UCSD-AML1 (cell line): ENCODE measurements at regions not wholly inside any gene's neighbourhood (a gene's known extent, or its start where the extent isn't known, plus 50 kb on each side); places are given as distances from the start of the nearest gene placed in this dataset.
A peak's percentile ranks its signal among the peaks of the same experiment; 100 is the strongest.
"Not testable (repeated sequence)": the region's sequence is repeated elsewhere in the genome, so short reads cannot be mapped to it uniquely, and the experiment has no call there.

ENCODE experiments used
- DNase-seq: peaks from one replicate; lab custom pipeline; 2025; ENCODE audit not compliant: unreplicated experiment; lab: John Stamatoyannopoulos, UW

DNA sequence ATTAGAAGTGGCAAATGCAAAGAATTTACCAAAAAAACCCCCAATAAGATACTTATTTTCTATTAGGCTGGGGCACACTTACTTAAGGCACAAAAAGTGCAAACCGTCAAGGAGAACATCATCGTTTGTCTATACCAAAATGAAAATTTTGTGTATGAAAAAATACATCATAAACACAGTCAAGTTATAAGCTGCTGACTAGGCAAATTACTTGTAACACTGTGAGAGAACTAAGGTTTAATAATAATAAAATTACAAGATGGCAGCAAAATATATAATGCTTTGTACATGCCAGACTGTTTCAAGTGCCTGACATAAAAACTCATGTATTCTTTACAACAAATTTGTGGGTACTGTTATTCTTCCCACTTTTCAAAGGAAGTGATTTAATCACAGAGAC lies 297.2 kb upstream of the CRBN start:
- DNase-seq, result no peak

DNA sequence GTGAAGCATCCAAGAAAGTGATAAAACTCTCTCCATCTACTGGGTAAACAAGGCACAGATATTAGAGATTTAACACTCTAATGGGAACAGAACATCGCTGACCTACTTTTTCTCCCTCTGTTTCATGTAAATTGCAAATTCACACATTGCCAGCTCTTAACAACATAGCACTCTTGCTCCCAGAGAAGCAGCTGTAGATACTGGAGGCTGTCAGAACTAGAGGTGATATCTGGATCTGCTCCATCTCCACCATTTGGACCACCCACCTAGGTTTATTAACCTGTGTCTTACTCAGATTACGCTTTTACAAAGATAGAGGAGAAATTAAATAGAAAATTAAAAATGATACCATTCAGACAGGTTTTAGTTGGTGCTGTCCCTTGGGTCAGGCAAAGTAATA lies 289.1 kb upstream of the CRBN start:
- no peak for DNase-seq

DNA sequence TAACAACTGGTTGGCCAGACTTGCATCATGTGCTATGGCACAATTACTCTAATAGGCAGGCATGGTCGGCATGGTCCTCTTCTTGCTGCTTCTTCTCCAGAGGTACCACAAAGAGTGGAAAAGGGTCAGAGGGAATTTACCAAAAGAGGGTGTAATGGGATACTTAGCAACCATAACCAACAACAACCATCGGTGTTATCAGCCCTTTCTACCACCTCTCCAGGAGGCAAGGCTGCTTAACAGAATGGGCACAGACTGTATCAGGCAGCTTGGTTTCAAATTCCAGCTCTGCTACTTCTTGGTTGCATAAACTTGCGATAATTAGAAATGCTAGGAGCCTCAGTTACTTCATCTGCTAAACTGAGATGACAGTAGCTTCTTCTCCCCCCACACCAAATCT lies 284.6 kb upstream of the CRBN start:
- DNase-seq, result no peak

DNA sequence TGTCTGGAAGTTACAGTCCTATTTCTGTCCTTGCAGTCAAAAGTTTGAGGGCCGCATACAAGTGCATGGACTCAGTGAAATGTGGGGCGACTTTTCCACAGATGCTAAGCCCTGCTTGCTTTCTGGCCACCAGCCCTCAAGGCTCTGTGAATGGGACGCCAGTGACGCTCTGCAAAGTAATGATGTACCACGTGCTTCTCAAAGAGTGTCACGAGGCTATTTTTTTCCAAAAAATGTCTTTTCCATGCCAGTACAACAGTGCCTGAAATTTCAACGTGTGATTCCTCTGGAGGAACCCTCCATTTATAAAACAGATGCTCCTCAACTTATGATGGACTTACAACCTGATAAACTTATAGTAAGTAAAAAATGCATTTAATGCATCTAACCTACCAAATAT lies 281.8 kb upstream of the CRBN start:
- no peak for DNase-seq

DNA sequence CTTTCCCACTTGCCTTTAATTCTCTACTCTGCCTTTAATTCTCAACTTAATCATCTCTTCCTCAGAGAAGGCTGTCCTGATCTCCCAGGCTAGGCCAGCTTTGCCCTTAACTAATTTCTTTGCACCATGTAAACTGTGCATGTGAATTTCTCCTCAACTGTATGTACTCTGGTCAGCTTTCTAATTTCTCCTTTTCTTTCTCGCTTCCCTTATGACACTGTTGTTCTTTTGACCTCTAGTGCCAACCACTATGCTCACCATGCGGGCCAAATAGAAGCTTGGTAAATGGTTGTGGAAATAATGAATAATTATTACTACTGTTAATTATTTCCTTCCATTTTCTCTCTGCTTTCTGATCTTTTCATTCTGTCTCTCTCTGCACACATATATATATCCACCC lies 269.0 kb upstream of the CRBN start:
- no peak for DNase-seq

DNA sequence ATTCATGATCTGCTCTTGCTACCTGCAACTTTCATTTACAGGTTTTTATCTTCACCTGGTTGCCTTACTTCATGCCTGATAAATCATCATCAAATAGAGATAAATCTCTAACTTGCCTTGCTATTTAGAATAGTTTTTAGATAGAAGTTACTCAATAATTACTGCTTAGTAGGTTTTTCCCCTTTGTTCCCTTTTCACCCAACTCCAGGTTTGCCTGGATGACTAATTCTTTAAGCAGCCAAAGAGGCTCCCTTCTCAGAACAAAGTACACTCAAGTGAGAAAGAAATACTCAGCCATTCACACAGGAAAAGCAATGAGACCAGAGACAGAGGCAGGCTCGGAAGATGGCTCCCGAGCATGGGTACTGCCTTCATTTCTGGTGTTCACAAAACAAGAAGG lies 268.1 kb upstream of the CRBN start:
- DNase-seq, result no peak

DNA sequence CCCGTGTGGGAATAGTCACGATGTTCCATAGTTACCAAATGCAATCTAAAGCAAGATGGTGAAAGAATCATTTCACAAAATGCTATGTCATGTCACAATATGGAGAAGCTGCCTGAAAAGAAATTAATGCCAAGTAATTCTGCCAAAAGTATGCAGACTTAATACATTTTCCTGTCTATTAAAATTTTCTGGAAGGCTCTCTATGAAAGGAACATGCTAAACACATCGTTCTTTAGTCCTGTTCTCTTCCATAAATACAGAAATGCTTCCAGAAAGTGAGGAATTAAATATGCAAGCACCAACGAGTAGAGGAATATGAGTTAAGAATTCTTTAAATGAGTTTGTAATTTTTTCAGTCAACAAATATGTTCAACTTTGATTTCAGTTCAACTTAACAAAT lies 266.8 kb upstream of the CRBN start:
- DNase-seq, result no peak

DNA sequence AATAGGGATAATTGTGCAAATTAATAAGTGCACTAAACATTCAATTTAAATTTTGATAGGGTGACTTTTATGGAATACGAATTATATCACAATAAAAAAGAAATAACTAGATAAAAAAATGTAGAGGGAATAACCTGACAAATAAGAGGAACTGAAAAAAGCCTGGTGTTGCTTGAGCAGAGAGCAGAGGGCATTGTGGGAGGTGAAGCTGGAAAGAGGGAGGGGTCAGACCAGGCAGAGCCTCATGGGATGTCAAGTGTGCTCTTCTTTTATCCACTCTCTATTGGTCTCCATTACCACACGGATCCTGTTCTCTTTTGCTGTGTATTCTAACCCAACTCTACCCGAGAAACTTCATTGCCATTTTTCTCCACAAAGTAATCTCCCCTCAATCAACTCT lies 264.0 kb upstream of the CRBN start:
- DNase-seq, result no peak

DNA sequence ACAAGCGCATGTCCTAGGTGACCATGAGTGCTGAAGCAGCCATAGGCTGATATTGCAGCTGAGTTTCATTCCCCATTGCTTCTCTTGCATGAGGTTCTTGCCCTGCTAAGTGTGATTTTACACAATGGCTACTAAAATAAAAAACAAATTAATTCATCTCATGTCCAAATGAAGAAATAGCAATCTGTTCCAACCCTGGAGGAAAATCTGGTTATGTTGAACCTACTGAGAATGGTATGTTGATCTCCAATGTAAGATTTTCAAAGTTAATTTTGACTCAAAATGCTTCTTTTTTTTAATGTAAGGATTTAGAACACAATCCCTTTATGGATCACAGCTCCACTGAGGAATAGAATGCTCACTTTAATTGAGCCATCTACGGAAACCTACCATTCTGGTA lies 254.2 kb upstream of the CRBN start:
- DNase-seq, result no peak

DNA sequence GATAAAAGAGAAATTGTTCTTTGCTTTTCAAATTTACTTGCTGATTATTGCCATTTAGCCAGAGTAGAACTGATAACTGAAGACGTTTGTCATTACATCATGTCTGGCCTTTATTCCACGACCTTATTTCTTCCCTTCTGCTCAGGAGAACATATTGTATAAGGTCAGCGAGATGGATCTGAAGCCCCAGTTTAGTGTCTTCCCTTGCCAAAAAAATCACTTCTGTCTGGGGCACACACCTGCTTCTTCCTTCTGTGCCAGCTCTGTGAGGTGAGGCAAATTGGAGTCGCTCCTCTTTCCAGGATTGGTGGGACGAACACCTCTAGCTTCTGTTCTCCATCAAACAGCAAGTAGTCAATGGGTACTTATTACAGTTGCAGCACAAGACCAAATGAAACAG lies 250.3 kb upstream of the CRBN start:
- no peak for DNase-seq

DNA sequence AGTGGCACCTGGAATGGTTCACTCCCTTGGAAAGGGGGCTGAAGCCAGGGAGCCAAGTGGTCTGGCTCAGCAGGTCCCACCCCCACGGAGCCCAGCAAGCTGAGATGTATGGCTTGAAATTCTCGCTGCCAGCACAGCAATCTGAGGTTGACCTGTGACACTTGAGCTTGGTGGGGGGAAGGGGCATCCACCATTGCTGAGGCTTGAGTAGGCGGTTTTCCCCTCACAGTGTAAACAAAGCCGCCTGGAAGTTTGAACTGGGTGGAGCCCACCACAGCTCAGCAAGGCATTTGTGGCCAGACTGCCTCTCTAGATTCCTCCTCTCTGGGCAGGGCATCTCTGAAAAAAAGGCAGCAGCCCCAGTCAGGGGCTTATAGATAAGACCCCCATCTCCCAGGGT lies 228.2 kb upstream of the CRBN start:
- DNase-seq, result not testable (repeated sequence)

DNA sequence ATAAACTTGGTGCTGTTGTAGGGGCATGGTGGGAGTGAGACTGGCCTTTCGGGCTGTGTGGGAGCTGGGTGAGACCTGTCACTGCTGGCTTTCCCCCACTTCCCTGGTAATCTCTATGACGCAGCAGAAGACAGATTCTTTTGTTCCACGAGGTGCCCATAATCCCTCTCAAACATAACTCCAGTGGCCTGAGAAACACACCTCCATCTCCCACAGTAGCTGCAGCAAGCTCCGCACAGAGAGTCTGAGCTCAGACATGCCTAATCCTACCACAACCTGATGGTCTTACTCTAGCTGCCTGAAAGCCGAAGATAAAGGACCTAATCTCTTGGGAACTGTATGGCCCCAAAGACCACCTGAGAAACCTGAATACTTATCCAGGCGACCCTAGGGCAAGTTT lies 225.6 kb upstream of the CRBN start:
- no peak for DNase-seq

DNA sequence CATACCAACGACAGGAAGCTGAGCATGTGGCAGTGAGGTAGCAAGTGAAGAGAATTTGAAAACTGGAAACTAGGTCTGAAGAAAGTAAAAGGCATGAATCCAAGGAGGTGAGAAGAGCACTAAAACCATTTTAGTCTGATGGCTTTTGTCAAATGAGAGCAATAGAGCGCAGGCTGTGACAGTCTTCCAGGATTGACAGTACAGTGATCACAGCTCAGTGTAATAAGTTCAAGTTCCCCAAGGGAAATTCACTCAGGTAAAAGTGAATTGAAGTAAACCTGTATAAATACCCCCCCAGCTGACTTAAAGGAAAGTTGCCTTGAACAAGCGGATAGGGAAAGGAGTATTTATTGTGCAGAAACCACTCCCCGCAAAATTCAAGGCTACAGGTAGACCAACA lies 224.2 kb upstream of the CRBN start:
- DNase-seq, result no peak

DNA sequence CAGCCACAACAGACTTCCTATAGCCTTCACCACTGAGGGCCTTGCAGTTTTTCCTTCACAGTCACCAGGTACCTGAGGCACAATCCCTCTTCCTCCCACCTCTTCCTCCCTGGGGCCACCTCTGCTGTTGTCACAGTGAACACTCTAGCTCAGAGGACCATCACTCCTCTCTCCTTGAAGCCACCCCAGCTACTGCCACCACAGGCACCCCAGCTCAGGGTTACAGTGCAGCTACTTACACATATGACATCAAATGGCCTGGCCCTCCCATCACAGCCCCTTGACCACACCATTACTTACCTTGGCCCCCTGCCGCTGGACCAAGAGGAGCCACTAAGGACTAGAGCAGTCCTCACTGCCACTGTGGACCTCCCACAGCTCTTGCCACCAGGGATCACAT lies 213.5 kb upstream of the CRBN start:
- DNase-seq, result no peak

DNA sequence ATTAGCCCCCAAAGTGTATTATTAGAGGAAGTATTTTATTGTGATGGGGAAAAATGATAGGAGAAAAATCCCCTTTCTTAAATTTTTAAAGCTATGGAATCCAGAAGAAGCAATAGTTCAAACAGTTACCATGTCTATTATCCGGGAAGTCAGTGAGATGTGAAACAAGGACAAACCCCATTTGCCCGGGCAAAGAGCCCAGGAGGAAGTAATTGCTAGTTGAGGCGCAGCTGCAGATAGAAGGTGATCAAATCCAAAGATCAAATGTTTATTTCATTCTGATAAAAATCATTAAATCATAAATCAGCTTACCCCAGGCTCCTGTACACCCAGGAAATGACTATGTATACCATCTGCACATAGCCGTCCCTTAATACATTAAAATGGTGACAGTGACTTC lies 204.0 kb upstream of the CRBN start:
- no peak for DNase-seq

DNA sequence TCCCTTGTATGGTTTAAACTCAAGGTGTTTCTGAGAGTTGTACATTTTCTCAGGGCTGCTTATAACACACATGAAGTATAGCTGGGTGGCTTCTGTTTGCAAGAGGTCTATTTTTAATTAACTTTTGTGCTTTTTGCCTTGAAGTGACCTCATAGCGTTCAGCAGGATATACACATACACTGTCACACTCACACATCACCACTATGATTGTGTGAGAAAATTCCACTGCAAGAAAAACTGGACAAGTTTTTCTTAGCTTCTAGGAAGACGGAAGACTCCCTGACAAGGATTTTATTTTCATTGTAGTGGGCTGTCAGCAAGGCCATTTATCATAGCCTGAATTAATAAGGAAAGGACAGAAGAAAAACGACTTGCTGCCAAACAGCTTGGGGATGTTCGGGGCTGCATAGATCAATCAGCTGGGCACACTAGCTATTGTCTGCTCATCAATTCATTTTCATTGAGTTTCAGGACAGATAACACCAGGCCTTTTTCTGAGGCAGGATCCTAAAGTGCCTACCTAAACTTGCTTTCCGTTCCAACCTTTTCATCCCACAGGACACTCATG lies 192.8 kb upstream of the CRBN start:
- no peak for DNase-seq

DNA sequence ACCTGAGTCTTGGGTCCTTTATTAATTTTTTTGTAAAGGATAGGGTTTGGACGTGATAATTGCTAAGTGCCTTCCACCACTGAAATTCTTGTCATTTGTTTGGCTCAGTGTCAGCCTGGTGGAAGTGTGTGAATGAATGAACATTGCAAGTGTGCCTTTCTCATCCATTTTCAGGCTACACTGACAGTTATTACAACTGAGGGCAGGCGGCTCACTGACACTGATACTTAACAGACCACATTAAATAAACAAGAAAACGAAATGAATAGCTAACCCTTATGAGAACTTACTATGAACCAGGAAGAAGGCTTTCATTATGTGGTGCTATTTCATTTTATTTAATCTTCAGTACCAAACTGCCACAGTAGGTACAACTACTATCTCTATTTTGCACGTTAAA lies 188.8 kb upstream of the CRBN start:
- no peak for DNase-seq

DNA sequence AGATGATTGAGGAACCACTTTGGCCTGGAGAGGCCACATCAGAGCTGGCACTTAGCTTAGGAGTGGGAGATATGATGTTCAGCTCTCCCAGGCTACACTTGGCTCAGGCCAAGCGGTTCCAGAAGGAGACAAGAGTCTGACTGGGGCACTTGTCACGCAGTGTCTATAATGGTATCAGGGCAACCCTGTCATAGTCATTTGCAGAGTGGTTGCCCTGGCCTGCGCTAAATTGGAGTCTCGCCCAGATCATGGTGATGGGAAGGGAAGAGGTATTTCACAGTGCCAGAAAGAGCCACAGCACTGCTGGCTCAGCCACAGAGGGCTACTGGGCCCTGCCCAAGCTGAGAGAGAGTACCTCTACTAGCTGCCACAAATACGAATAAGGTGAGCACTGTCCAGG lies 186.9 kb upstream of the CRBN start:
- DNase-seq, result peak; percentile 8

DNA sequence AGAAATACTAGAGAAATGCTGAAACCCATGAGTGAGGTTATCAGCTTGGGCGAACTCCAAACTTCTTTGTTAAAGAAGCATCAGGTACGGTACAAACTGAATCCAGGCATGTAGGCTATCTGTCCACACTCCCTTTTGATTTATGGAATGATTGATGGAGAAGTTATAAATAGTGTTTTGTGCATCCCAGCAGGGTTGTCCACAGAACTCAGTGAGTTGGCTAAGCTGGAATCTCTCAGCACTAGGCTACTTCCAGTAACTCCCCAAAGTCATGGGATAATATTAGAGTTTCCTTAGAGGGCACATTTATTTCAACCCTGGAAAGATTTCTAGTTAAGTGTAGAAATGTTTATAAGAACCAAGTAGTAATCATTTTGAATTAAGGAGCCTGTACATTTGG lies 186.2 kb upstream of the CRBN start:
- no peak for DNase-seq

DNA sequence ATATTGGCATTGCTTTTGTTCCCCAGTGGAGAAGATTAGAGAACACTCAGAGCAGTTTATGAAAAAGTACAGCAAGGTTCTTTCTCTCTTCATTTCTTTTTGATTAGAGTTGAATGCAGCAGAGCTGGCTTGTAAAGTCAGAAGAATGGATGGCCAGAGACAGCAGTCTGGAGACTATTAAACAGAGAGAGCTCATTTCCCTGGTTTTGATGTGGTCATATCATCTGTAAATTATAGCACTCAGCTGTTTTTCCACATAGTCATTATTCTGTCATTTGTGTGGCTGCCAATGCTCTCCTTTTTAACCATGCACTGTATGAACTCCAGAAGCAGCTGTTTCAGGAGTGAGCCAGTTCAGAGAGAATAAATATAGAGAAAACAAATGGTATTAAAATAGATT lies 177.4 kb upstream of the CRBN start:
- no peak for DNase-seq

DNA sequence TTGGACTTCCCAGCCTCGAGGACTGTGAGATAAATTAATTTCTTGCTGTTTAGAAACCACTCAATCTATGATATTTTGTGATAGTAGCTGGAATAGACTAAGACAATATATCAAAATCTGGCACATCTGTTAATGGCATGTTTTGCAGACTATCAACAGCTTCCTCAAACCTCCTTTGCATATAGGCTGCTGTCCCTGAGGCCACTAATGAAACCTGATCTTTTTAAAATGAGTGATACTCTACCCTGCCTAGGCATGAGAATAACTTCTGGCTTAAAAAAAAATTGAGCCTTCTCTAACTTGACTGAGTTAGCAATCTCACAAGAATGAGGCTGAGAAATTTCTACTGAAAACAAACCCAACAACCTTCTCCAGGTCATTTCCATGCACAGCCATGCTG lies 176.0 kb upstream of the CRBN start:
- DNase-seq, result no peak

DNA sequence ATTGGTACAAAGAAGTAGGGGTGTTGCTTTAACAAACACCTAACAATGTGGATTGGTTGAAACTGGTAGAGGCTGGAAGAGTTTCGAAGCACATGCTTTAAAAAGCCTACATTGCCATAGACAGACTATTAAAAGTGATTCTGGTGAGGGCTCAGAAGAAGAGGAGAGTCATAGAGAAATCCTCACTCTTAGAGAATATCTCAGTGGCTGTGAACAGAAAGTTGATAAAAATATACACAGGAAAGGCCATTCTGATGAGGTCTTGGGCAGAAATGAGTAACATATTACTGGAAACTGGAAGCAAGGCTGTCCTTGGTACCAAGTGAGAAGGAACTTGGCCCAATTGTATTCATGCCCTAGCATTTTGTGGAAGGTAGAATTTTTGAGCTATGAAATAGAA lies 173.7 kb upstream of the CRBN start:
- no peak for DNase-seq

DNA sequence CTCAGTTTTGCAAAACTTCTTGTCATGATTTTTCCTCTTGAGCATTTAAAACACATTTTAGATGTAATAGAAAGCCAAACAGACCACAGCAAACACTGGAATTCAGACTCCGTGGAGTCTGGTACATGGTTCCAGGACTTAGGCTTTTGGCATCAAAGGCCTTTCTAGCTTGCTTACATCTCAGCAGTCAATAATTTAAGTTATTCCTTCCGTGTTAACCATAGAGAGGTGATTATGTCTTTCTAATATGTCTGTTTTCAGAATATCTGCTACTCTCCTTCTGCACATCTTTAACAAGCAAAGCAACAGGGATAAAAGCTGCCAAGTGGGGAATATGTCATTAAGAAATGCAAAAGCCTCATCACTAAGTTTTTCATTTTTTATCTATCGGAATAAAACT lies 171.7 kb upstream of the CRBN start:
- no peak for DNase-seq

DNA sequence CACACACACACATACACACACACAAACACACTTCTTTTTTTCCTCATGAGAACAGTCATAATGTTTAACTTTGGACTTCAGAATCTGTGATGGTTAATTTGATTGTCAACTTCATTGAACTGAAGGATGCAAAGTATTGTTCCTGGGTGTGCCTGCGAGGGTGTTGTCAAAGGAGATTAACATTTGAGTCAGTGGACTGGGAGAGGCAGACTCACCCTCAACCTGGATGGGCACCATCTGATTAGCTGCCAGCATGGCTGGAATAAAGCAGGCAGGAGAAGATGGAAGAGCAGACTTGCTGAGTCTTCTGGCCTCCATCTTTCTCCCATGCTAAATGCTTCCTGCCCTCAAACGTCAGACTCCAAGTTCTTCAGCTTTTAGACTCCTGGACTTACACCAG lies 167.6 kb upstream of the CRBN start:
- not testable (repeated sequence) for DNase-seq
